ENCODE measurements at regions not wholly inside any gene's neighbourhood (a gene's known extent, or its start where the extent isn't known, plus 50 kb on each side); places are given as distances from the start of the nearest gene placed in this dataset.

DNA sequence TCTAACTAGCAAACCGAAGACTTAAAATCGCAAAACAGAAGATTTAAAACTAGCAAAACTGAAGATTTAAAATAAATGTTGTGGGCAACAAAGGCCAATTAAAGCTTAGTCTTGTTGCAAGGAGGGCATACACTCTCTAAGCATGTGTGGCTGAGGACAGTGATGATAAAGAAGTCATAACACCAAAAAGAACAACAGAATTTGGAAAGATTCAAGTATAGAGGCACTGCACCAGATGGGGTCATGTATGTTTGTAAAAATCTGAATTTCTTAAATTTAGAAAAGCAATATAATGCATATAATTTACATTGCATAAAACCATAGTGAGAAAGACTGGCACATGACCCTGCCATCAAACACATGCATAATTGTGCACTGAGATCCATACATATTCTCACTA lies 743.8 kb downstream of the TAF11L14 start:
- Histone ChIP-seq H2BK5ac (ENCODE audit: low read depth, low read length, poor library complexity, severe bottlenecking) (no peak overlapping the region), H3K27ac (ENCODE audit: insufficient read depth, low read length) (no peak overlapping the region), H4K20me1 (ENCODE audit: insufficient read depth, low read length) (no peaks in the 10 kb centered on the region), H2BK120ac (ENCODE audit: low read depth, low read length) (no peak overlapping the region), H2AK5ac (ENCODE audit: low read depth, low read length) (no peak overlapping the region), H3K36me3 (ENCODE audit: control insufficient read depth, insufficient read depth, low read length) (no peaks in the 10 kb centered on the region), H3K18ac (ENCODE audit: low read depth, low read length) (no peak overlapping the region), H3K56ac (ENCODE audit: extremely low read depth, insufficient read depth, low read length) (no peak overlapping the region), H2AK9ac (replicated peaks; ENCODE audit: low read depth, low read length, poor library complexity) (no peak overlapping the region), H3K27me3 (ENCODE audit: control insufficient read depth, insufficient read depth, low read length) (no peaks in the 10 kb centered on the region), H2BK20ac (ENCODE audit: low read depth, low read length) (no peak overlapping the region), H3K4me1 (ENCODE audit: control insufficient read depth, insufficient read depth, low read length) (no peaks in the 10 kb centered on the region), H4K91ac (ENCODE audit: insufficient read depth, low read depth, low read length) (no peak overlapping the region), H3K14ac (replicated peaks; ENCODE audit: low read depth, low read length) (no peak overlapping the region), H4K5ac (ENCODE audit: low read depth, low read length) (no peak overlapping the region), H2AFZ (replicated peaks; ENCODE audit: low read length, poor library complexity) (no peak overlapping the region), H3K9me1 (ENCODE audit: insufficient read depth, low read length) (no peaks in the 10 kb centered on the region), H4K8ac (ENCODE audit: low read depth in 2 of 2, low read length in 2 of 2) (no peak overlapping the region), H3K79me1 (ENCODE audit: low read depth in 1 of 2, low read length in 2 of 2) (no peaks in the 10 kb centered on the region), H3K4ac (ENCODE audit: low read depth, low read length) (no peak overlapping the region), H3K23ac (ENCODE audit: low read depth, low read length) (no peak overlapping the region), H3K4me2 (ENCODE audit: low read depth, low read length) (no peak overlapping the region), H3K4me3 (ENCODE audit: insufficient read depth, low read depth, low read length) (no peak overlapping the region), H3K9me3 (ENCODE audit: control insufficient read depth, insufficient read depth, low read length) (no peaks in the 10 kb centered on the region), H2BK15ac (ENCODE audit: low read depth, low read length) (no peak overlapping the region), H3K9ac (ENCODE audit: low read depth, low read length) (no peak overlapping the region)
- intact Hi-C loops (cut with micrococcal nuclease), result no loop called here
- BruUV-seq (replicated peaks), result no TSS peak
- WGBS, 2 experiments (ENCODE audit: extremely low coverage in 2 of 2, insufficient read length in 1 of 2), result no CpG with 5 or more reads among the region's 2 CpGs
- TF ChIP-seq MAZ (IDR thresholded peaks at IDR 0.05; ENCODE audit: borderline replicate concordance, low read depth, low read length) (no peak), RCOR1 (IDR thresholded peaks at IDR 0.05; ENCODE audit: insufficient replicate concordance, low read length) (no peak), MAFK (IDR thresholded peaks at IDR 0.05; ENCODE audit: low read depth, low read length) (no peak), RFX5 (IDR thresholded peaks at IDR 0.05; ENCODE audit: low read depth, low read length) (no peak), CEBPB (IDR thresholded peaks at IDR 0.05; ENCODE audit: low read depth, low read length) (no peak), SMC3 (IDR thresholded peaks at IDR 0.05; ENCODE audit: low read depth, low read length) (no peak), NFE2L2 (IDR thresholded peaks at IDR 0.05; ENCODE audit: low read depth, low read length) (no peak), POLR2A (IDR thresholded peaks at IDR 0.05; ENCODE audit: low read depth, low read length) (no peak)
- TF ChIP-seq, protein P1, sequence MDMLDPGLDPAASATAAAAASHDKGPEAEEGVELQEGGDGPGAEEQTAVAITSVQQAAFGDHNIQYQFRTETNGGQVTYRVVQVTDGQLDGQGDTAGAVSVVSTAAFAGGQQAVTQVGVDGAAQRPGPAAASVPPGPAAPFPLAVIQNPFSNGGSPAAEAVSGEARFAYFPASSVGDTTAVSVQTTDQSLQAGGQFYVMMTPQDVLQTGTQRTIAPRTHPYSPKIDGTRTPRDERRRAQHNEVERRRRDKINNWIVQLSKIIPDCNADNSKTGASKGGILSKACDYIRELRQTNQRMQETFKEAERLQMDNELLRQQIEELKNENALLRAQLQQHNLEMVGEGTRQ (IDR thresholded peaks at IDR 0.05; ENCODE audit: low read depth, low read length), result no peak
- TF ChIP-seq, protein P2, sequence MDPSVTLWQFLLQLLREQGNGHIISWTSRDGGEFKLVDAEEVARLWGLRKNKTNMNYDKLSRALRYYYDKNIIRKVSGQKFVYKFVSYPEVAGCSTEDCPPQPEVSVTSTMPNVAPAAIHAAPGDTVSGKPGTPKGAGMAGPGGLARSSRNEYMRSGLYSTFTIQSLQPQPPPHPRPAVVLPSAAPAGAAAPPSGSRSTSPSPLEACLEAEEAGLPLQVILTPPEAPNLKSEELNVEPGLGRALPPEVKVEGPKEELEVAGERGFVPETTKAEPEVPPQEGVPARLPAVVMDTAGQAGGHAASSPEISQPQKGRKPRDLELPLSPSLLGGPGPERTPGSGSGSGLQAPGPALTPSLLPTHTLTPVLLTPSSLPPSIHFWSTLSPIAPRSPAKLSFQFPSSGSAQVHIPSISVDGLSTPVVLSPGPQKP (IDR thresholded peaks at IDR 0.05; ENCODE audit: borderline replicate concordance, low read depth, low read length), result no peak
- in situ Hi-C loops (cut with MboI; ENCODE audit: low sequenced_read_pairs), result no loop called here
- ChIA-PET POLR2A (ENCODE audit: unreplicated experiment) (no interaction called here), CTCF (no interaction called here)
- no peak for DNase-seq
- no peak for ATAC-seq (ENCODE audit: low read depth)
- dilution Hi-C loops (cut with HindIII; ENCODE audit: low sequenced_read_pairs, unreplicated experiment), result no loop called here

Measured in IMR-90 (cell line).